MM.1S (cell line): ENCODE measurements at regions not wholly inside any gene's neighbourhood (a gene's known extent, or its start where the extent isn't known, plus 50 kb on each side); places are given as distances from the start of the nearest gene placed in this dataset.
"Not testable (repeated sequence)": the region's sequence is repeated elsewhere in the genome, so short reads cannot be mapped to it uniquely, and the experiment has no call there.

Source experiments
- DNase-seq: peaks from one replicate; pipeline ENCODE4 v3.0.0-alpha.2; 2015
- H2AFZ ChIP-seq: fragments of 300-600 bp; sonication (generic); 2 replicates; pipeline ENCODE4 v1.6.0; 2016; ENCODE audit warnings: antibody characterized with exemption, low read length
- H3F3A ChIP-seq: fragments of 300-600 bp; sonication (generic); 2 replicates; pipeline ENCODE4 v1.6.1; 2016; ENCODE audit warnings: mild to moderate bottlenecking, antibody characterized with exemption, low read length, moderate library complexity, mixed read lengths; ENCODE audit not compliant: insufficient read depth
- H3K27ac ChIP-seq: fragments of 300-600 bp; sonication (generic); 2 replicates; pipeline ENCODE4 v1.5.1; 2016; ENCODE audit warnings: mild to moderate bottlenecking, low read length
- H3K27me3 ChIP-seq: fragments of 300-600 bp; sonication (generic); replicated peaks from 2 replicates; pipeline ENCODE4 v1.6.0; 2016; ENCODE audit warnings: low read length; ENCODE audit not compliant: insufficient read depth
- H3K36me3 ChIP-seq: fragments of 300-600 bp; sonication (generic); replicated peaks from 2 replicates; pipeline ENCODE4 v1.6.1; 2016; ENCODE audit warnings: mild to moderate bottlenecking, low read length, mixed read lengths; ENCODE audit not compliant: insufficient read depth
- H3K4me1 ChIP-seq: fragments of 300-600 bp; sonication (generic); 2 replicates; pipeline ENCODE4 v1.6.1; 2016; ENCODE audit warnings: low read length, mixed read lengths
- H3K4me2 ChIP-seq: fragments of 300-600 bp; sonication (generic); 2 replicates; pipeline ENCODE4 v1.6.0; 2016; ENCODE audit warnings: low read depth, low read length
- H3K4me3 ChIP-seq: fragments of 300-600 bp; sonication (generic); 2 replicates; pipeline ENCODE4 v1.5.1; 2016; ENCODE audit warnings: low read length, mixed read lengths
- H3K79me2 ChIP-seq: fragments of 300-600 bp; sonication (generic); 2 replicates; pipeline ENCODE4 v1.6.1; 2016; ENCODE audit warnings: mixed run types, low read length, mixed read lengths
- H3K9ac ChIP-seq: fragments of 300-600 bp; sonication (generic); 2 replicates; pipeline ENCODE4 v1.6.1; 2016; ENCODE audit warnings: low read length, mixed read lengths
- H3K9me2 ChIP-seq: fragments of 300-600 bp; sonication (generic); replicated peaks from 2 replicates; pipeline ENCODE4 v1.6.1; 2016; ENCODE audit warnings: mild to moderate bottlenecking, low read length, mixed read lengths; ENCODE audit not compliant: insufficient read depth
- H3K9me3 ChIP-seq: fragments of 300-600 bp; sonication (generic); replicated peaks from 2 replicates; pipeline ENCODE4 v1.6.1; 2016; ENCODE audit warnings: mild to moderate bottlenecking, low read length, mixed read lengths; ENCODE audit not compliant: insufficient read depth
- H4K20me1 ChIP-seq: fragments of 300-600 bp; sonication (generic); 2 replicates; pipeline ENCODE4 v1.6.1; 2016; ENCODE audit warnings: mild to moderate bottlenecking, low read length, moderate library complexity, mixed read lengths; ENCODE audit not compliant: insufficient read depth
- EZH2 ChIP-seq: fragments of 300-600 bp; sonication (generic); optimal IDR thresholded peaks from 2 replicates; pipeline ENCODE3; 2017; ENCODE audit warnings: low read depth, mild to moderate bottlenecking, antibody characterized with exemption, low read length, mixed read lengths
- EZH2phosphoT487 ChIP-seq: fragments of 300-600 bp; sonication (generic); IDR thresholded peaks from 2 replicates; pipeline ENCODE4 v1.6.1; 2018; ENCODE audit warnings: antibody characterized with exemption, low read length
- TF ChIP-seq, protein P1 (sequence below): fragments of 300-600 bp; sonication (generic); IDR thresholded peaks from 2 replicates; pipeline ENCODE4 v1.5.1; 2016; ENCODE audit warnings: antibody characterized with exemption, low read length, mixed read lengths

DNA sequence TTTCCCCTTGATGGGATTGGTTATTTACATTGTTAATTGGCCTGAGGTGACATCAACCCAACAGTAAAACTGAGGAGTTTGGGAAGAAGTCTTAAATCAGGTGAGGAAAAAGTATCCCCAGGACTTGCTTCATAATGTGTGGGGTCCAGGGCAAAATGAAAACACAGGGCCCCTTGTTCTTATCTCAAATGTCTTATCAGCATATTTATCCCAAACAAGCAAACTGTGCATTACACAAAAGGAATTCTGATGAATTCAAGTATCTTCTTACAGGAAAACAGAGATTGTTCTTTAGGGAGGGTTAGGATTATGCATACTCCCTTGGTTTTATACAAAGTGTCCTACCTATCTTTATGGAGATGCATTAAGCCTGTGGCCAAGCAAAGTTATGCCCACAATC lies 178.4 kb downstream of the SPTSSA start:
- Histone ChIP-seq H3K79me2 (no peaks in the 10 kb centered on the region), H3K9me3 (no peaks in the 10 kb centered on the region), H3K4me2 (no peak overlapping the region), H4K20me1 (no peaks in the 10 kb centered on the region), H3F3A (no peaks in the 10 kb centered on the region), H3K4me1 (no peaks in the 10 kb centered on the region), H3K9me2 (no peaks in the 10 kb centered on the region), H3K27ac (no peak overlapping the region), H3K4me3 (no peak overlapping the region), H3K27me3 (no peaks in the 10 kb centered on the region), H2AFZ (no peak overlapping the region), H3K36me3 (no peaks in the 10 kb centered on the region), H3K9ac (no peak overlapping the region)
- DNase-seq, result no peak
- TF ChIP-seq EZH2phosphoT487 (no peak), EZH2 (no peak)
- TF ChIP-seq, protein P1, sequence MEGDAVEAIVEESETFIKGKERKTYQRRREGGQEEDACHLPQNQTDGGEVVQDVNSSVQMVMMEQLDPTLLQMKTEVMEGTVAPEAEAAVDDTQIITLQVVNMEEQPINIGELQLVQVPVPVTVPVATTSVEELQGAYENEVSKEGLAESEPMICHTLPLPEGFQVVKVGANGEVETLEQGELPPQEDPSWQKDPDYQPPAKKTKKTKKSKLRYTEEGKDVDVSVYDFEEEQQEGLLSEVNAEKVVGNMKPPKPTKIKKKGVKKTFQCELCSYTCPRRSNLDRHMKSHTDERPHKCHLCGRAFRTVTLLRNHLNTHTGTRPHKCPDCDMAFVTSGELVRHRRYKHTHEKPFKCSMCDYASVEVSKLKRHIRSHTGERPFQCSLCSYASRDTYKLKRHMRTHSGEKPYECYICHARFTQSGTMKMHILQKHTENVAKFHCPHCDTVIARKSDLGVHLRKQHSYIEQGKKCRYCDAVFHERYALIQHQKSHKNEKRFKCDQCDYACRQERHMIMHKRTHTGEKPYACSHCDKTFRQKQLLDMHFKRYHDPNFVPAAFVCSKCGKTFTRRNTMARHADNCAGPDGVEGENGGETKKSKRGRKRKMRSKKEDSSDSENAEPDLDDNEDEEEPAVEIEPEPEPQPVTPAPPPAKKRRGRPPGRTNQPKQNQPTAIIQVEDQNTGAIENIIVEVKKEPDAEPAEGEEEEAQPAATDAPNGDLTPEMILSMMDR, result no peak

DNA sequence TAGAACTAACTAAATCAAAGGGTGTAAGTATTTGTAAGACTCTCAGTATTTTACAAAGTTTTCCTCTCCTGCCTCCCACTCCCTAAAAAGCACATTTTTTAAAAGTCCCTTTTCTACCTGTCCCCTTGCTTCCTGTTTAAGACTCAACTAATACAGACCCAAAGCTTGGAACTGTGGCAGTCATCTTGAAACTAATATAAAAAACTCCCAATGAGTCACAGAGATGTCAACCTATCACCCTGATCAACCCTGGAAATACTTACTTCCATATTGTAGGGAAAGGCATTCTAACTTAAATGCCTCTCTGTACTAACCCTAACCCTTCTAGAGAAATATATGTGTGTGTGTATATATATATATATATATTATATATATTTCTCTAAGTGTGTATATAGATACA lies 184.8 kb downstream of the SPTSSA start:
- no peaks in the 10 kb centered on the region for H3K79me2 ChIP-seq
- TF ChIP-seq EZH2 (no peak), EZH2phosphoT487 (no peak)
- TF ChIP-seq, protein P1, result no peak
- H3K4me3 ChIP-seq, result no peak overlapping the region
- no peaks in the 10 kb centered on the region for H3F3A ChIP-seq
- H2AFZ ChIP-seq, result no peak overlapping the region
- no peak for DNase-seq
- no peak overlapping the region for H3K9ac ChIP-seq
- H4K20me1 ChIP-seq, result no peaks in the 10 kb centered on the region
- no peaks in the 10 kb centered on the region for H3K9me2 ChIP-seq
- no peaks in the 10 kb centered on the region for H3K27me3 ChIP-seq
- H3K36me3 ChIP-seq, result no peaks in the 10 kb centered on the region
- H3K27ac ChIP-seq, result no peak overlapping the region
- H3K4me1 ChIP-seq, result no peaks in the 10 kb centered on the region
- no peaks in the 10 kb centered on the region for H3K9me3 ChIP-seq
- no peak overlapping the region for H3K4me2 ChIP-seq

DNA sequence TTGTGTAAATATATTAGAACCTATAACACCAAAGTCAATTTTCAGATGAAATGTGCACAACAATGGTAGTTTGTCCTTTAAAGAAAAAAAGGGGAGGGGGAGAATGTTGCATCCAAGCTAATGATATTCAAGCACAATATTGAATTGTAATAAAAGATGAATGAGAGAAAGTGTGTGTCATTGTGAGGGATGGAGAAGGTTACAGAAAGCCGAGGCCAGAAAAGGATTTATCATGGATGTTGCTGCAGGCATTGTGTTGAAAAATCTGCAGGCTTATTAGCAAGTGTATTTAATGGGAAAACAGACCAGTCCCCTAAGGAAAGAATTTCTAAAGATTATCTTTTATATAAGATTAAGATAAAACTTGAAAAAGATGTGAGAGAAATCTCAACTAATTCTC lies 186.5 kb downstream of the SPTSSA start:
- Histone ChIP-seq H4K20me1 (no peaks in the 10 kb centered on the region), H3K79me2 (no peaks in the 10 kb centered on the region), H3K27ac (no peak overlapping the region), H3K9me2 (no peaks in the 10 kb centered on the region), H3K4me1 (no peaks in the 10 kb centered on the region), H3K9me3 (no peaks in the 10 kb centered on the region), H2AFZ (no peak overlapping the region), H3K4me2 (no peak overlapping the region), H3F3A (no peaks in the 10 kb centered on the region), H3K36me3 (no peaks in the 10 kb centered on the region), H3K9ac (no peak overlapping the region), H3K27me3 (no peaks in the 10 kb centered on the region), H3K4me3 (no peak overlapping the region)
- no peak for DNase-seq
- TF ChIP-seq, protein P1, result no peak
- TF ChIP-seq EZH2phosphoT487 (no peak), EZH2 (no peak)

DNA sequence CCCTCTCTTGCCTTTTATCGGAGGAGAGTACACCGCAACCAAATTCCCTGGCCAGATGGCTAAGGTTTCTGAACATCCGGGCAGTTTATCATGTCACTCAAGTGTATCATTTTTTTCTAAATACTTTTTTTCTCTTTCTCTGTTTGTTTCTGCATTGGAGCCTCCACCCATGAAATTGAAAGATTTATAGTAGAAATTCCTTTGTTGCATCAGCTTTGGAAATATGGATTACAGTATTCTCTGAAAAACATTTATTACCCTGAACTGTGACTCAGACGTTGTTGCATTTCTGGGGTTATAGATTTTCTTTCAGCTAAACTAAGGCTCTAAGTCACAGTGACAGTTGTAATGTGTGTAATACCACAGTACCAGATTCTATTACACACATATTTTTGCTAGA lies 187.0 kb downstream of the SPTSSA start:
- Histone ChIP-seq H3K27me3 (no peaks in the 10 kb centered on the region), H3K9me2 (no peaks in the 10 kb centered on the region), H4K20me1 (no peaks in the 10 kb centered on the region), H3K36me3 (no peaks in the 10 kb centered on the region), H3F3A (no peaks in the 10 kb centered on the region), H3K4me3 (no peak overlapping the region), H3K79me2 (no peaks in the 10 kb centered on the region), H3K4me2 (no peak overlapping the region), H3K9ac (no peak overlapping the region), H2AFZ (no peak overlapping the region), H3K4me1 (no peaks in the 10 kb centered on the region), H3K9me3 (no peaks in the 10 kb centered on the region), H3K27ac (no peak overlapping the region)
- DNase-seq, result no peak
- TF ChIP-seq EZH2, result no peak
- TF ChIP-seq, protein P1, result no peak
- TF ChIP-seq EZH2phosphoT487, result no peak

DNA sequence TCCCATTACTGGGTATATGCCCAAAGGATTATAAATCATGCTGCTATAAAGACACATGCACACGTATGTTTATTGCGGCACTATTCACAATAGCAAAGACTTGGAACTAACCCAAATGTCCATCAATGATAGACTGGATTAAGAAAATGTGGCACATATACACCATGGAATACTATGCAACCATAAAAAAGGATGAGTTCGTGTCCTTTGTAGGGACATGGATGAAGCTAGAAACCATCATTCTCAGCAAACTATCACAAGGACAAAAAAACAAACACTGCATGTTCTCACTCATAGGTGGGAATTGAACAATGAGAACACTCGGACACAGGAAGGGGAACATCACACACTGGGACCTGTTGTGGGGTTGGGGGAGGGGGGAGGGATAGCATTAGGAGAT lies 188.3 kb downstream of the SPTSSA start:
- H3K9ac ChIP-seq, H3K27me3 ChIP-seq, H3F3A ChIP-seq, H4K20me1 ChIP-seq, H3K4me1 ChIP-seq, H3K36me3 ChIP-seq, H3K9me3 ChIP-seq, DNase-seq, H3K4me2 ChIP-seq, H3K79me2 ChIP-seq, H3K9me2 ChIP-seq, H2AFZ ChIP-seq, H3K27ac ChIP-seq, H3K4me3 ChIP-seq: not testable (repeated sequence)
